Erythroblast (primary cell): ENCODE measurements at regions not wholly inside any gene's neighbourhood (a gene's known extent, or its start where the extent isn't known, plus 50 kb on each side); places are given as distances from the start of the nearest gene placed in this dataset.

ENCODE experiments used
- DNase-seq, 2 experiments: peaks; one replicate each; lab custom pipeline; 2025; lab: John Stamatoyannopoulos, UW
- GATA1 ChIP-seq: IDR thresholded peaks from 2 replicates; pipeline ENCODE4 v1.6.1; 2011; ENCODE audit warnings: low read depth, mild to moderate bottlenecking, control low read depth, low read length, moderate library complexity
- POLR2A ChIP-seq: IDR thresholded peaks from 2 replicates; pipeline ENCODE4 v1.6.1; 2011; ENCODE audit warnings: mild to moderate bottlenecking, low read length

DNA sequence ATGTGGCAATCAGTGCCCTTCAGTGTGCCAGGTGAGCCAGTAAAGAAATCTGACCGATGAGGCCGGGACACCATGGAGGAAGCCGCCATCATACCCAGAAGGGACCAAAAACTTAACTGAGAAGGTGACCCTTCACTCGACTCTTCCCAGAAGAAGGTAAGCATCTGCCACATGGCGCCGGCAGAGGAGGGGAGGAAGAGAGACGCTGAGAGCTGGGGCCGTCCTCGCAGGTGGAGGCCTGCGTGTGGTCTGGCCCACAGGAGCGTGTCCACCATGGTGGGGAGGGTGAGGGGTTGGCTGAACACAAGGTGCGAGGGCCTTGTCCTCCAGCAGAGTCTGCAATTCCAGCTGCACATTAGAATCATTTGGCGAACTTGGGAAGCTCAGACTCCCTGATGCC lies 513.1 kb upstream of the RAB6C start:
- TF ChIP-seq POLR2A, result no peak
- no peak for TF ChIP-seq GATA1
- DNase-seq, result no peak

DNA sequence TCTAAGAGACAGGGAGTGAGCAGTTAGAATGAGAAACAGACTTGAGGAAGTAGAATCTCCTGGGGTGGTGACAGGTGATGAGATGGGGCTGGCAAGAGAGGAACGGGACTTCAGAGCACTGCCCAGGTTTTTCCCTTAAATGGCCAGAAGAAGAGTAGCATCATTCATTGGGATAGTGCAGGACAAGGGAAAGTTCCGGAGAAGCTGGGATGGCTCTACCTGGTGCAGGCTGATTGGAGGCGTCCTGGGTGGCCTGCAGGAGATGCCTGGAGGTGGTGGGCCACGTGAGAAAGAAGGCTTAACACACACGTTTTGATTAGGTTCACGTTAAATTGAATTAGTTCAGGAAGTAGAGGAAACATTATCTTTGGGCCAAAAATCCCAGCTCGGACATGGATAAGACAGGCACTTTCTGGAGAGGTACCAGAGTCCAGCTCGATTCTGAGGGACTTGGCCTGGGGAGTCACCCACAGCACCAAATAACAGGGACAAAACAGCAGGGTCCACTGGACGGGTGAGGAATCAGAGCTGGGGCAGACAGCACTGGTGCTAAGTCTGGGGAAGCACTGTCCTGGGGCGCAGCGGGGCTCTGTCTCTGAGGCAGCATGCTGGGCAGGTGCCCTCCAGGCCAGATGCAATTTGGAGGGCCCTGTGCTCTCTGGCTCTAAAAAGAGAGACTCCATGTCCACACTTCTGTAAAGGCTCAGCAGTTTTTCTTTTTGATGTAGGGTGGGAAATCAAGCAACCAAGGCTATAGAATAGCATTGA lies 512.3 kb upstream of the RAB6C start:
- no peak for TF ChIP-seq GATA1
- no peak for TF ChIP-seq POLR2A
- DNase-seq, result no peak

GRCh38 chr2:129467941-129468340 lies 511.5 kb upstream of the RAB6C start:
- TF ChIP-seq GATA1 (no peak), POLR2A (no peak)
- no peak for DNase-seq

DNA sequence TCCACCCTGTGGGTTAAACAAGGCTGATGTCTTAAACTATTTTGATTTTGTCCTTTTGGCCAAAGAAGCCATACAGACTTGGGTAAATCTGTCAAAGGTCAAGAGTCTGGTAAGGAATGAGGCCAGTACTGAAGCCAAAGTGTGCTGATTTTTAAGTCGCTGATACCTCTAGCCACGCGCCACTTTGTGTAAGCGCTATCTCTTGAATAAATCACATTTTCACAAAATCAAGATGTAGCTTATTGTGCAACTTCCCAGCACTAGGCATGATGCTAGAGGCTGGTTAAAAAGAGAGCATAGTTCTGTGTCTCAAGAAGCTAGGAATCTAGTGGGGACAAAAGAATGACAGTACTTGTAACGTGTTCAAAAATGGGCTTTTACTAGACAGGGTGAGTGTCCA lies 510.6 kb upstream of the RAB6C start:
- no peak for DNase-seq

DNA sequence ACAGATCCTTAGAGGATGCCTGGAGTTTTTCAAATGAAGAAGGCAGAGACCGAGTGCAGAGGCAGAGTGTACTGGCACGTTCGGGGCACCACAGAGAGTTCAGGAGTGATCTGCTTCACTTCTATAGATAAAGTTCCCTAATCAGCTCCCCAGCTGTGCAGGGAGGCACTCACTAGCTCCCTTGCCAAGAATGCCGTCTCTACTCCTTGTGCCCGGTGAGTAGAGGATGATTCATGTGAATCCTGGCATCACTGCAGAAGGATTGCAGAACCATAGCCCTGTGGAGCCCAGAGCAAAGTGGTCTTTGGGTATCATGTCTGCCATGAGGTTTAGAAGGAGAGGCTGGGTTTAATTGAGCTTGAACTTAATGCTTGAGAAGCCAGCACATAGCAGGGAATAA lies 510.1 kb upstream of the RAB6C start:
- DNase-seq, result no peak
- TF ChIP-seq POLR2A (no peak), GATA1 (no peak)

More for the DNA sequence above, 510.6 kb upstream of the RAB6C start:
- no peak for TF ChIP-seq POLR2A
- TF ChIP-seq GATA1, result no peak

DNA sequence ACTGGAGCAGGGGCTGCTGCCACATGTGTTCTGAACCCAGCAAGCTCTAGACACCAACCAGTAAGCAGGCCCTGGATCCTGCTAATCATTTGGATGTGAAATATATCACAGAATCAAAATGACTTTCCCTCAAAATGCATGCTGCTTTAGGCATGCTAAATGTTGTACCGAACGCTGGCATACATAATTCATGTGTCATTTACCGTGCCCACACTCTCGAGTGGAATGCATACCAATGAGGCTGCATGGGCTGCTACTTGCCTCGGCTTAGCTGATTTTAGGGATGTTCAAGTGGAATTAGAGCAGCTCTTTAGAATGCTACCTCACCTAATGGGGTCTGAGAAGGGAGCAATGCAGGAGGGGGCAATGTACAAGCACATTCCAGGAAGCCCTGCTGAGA lies 509.6 kb upstream of the RAB6C start:
- TF ChIP-seq POLR2A, result no peak
- TF ChIP-seq GATA1, result no peak
- DNase-seq, result no peak

DNA sequence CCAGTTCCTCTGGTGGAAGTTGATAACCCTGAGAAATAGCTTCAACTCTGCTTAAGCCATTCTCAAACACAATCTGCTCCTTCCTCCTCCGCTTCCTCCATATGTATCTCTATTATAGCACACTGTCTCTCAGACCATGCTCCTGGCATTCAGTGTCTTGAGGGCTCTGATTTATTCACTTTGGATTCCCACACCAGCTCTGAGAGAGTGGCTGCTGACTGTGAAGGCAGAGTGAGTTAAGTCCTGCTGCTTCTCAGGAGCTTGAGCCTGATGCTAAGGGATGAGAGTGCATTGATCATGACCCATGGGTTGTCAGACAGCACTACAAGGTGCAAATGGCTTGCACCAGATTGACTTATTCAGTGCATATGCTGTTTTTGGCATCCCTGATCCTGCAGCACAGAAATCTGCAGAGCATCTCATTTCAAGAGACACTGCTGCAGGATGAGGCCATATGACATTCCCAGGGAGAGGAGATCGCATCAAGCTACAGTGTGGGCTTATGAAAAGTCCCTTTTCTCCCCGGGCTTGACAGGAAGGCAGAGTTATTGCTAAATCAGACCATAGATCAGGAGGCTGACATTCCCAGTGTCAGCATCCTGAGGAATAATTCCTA lies 500.5 kb upstream of the RAB6C start:
- TF ChIP-seq GATA1, result no peak
- TF ChIP-seq POLR2A, result no peak
- no peak for DNase-seq

DNA sequence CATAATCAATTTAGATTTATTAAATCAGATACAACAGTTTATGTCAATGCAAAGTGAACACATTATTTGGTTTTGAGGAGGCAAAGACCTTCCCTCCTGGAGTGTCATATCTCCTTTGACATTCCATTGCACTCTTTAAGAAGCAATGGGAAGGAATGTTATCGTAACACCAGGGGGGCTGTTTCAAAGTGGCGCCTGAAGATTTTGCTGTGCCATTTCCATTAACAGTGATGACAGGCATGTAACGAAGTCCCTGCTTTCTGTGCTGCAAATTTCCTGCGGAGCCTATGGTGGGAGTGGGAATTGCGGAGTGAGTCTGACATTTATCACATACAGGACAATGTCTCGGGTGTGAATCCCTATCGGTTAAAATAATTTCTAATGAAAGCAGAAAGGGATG lies 499.6 kb upstream of the RAB6C start:
- no peak for DNase-seq
- TF ChIP-seq POLR2A (no peak), GATA1 (no peak)

- no peak for DNase-seq
- TF ChIP-seq GATA1, result no peak
- TF ChIP-seq POLR2A, result no peak
Measured at GRCh38 chr2:129480790-129481189, 498.7 kb upstream of the RAB6C start.

DNA sequence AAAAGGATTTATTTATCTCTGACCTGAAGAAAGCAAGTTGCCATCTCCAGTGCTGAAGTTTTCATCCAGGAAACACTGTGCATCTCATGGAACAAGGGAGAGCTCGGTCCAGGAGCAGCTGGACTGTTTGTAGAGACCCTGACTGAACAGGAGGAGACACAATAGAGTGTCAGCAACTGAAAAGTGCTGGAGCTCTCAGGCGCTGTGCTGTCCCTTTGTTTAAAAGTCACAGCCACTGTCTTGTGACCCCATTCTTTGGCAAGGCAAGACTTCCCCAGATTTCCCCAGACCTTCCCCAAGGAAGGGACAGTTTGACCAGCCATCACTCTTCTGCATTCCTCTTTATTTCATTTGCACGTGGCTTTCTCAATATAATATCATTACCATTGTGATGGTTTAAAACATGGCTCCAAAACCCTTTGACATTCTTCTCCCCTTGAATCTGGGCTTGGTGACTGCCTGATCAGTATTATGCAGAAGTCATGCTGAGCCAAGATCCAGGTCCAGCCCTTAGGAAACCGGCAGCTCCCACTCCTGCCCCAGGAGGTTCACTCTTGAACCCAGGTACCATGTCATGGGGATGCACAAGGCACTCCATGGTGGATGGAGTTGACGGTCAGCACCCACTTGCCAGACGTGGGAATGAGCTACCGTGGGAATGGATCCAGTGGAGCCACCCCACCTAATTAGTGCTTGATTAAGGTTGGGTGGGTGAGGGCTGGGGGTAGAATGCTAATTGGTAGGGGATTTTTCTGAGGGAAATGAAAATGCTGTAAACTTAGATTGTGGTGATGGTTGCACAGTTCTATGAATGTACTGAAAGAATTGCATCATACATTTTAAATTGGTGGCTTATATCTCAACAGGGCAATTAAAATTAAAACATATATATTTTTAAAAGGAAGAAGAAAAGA lies 497.9 kb upstream of the RAB6C start:
- TF ChIP-seq POLR2A, result no peak
- TF ChIP-seq GATA1, result no peak
- no peak for DNase-seq

GRCh38 chr2:129482626-129483025 lies 496.8 kb upstream of the RAB6C start:
- no peak for TF ChIP-seq GATA1
- no peak for TF ChIP-seq POLR2A

DNA sequence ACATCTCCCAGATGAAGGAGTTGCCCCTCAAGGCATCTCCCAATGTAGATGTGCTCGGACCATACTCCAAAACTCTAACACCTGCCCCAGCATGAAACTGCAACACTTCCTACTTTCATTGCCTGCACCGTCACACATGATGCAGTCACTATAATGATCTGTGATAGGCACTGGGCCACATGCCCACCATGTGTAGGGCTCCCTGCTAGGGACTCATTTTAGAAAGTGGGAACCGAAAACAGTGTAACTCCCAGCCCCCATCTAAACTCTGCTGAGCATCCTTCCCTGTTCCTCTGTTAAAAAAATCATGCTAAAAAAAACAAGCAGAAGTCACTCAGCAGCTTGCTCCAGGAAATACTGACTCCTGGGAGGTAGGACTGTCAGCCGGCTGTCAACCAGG lies 496.1 kb upstream of the RAB6C start:
- TF ChIP-seq GATA1 (no peak), POLR2A (no peak)
- DNase-seq, result no peak

More at GRCh38 chr2:129482626-129483025, 496.8 kb upstream of the RAB6C start:
- no peak for DNase-seq

DNA sequence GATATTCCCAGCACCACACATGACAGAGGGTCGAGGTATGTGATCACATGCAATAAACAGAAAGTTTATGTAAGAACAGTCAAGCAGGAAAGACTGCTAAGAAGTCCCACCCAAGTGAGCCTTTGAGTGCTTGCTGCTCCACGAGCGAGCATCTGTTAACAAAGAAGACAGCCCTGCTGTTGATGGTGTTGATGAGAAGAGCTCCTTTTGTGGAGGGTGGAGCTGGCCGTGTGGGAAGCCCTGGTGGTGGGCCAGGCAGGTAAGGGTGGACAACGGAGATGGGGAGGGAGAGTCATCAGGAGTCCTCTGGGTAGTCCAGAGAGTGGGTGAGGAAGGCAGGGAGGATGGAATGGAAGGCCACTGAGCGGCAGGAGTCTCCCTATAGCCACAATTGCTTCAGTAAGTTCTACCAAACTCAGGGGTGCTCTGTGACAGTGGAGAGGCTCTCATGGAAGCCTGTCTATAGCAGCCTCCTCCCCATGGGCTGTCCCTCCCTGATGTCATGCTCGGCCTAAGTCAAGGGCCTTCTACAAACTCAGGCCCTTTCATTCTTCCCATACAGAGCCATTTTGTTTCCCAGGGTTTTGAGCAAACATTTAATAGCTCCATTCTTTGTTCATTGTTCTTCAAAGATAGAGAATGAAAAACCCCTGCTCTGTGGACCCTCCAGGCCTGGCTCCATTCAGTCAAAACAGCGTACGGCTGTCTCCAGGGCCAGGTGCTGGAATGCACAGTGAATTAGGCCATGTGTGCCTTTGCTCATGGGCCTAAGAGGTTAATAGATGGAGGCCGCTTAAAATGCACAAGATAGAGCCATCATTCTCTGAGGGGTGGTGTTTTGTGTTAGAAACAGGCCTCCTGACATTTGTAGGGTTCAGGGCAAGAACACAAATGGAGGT lies 494.2 kb upstream of the RAB6C start:
- no peak for DNase-seq
- TF ChIP-seq GATA1 (no peak), POLR2A (no peak)
